B cell (primary cell): ENCODE measurements at regions not wholly inside any gene's neighbourhood (a gene's known extent, or its start where the extent isn't known, plus 50 kb on each side); places are given as distances from the start of the nearest gene placed in this dataset.

Source experiments
- EZH2 ChIP-seq: IDR thresholded peaks from 2 replicates; pipeline ENCODE4 v1.6.1; 2012; ENCODE audit warnings: borderline replicate concordance, low read depth, mild to moderate bottlenecking, moderate library complexity, low read length; ENCODE audit not compliant: insufficient read depth, poor library complexity, severe bottlenecking
- TF ChIP-seq, protein P1 (sequence below): fragments of 200-600 bp; IDR thresholded peaks from one replicate; pipeline ENCODE4 v1.8.0; 2022; ENCODE audit warnings: antibody characterized with exemption, mild to moderate bottlenecking

DNA sequence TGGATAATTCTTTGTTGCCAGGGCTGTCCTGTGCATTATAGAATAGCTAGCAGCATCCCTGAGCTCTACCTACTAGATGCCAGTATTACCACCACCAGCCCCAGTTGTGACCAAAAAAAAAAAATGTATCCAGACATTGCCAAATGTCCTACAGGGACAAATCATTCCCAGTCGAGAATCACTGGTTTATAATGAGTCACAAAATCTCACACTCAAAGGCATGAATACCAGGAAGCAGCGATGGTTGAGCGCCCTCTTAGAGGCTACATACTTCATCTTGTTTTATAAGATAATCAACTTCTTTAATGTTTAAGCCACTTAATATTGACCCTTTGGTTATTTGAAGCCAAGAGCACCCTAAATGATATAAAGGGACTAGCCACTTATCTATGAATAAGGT, 297.3 kb downstream of the DHX15 start:
- no peak for TF ChIP-seq EZH2
- TF ChIP-seq, protein P1, sequence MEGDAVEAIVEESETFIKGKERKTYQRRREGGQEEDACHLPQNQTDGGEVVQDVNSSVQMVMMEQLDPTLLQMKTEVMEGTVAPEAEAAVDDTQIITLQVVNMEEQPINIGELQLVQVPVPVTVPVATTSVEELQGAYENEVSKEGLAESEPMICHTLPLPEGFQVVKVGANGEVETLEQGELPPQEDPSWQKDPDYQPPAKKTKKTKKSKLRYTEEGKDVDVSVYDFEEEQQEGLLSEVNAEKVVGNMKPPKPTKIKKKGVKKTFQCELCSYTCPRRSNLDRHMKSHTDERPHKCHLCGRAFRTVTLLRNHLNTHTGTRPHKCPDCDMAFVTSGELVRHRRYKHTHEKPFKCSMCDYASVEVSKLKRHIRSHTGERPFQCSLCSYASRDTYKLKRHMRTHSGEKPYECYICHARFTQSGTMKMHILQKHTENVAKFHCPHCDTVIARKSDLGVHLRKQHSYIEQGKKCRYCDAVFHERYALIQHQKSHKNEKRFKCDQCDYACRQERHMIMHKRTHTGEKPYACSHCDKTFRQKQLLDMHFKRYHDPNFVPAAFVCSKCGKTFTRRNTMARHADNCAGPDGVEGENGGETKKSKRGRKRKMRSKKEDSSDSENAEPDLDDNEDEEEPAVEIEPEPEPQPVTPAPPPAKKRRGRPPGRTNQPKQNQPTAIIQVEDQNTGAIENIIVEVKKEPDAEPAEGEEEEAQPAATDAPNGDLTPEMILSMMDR, result no peak
